ENCODE measurements at regions not wholly inside any gene's neighbourhood (a gene's known extent, or its start where the extent isn't known, plus 50 kb on each side); places are given as distances from the start of the nearest gene placed in this dataset.
"Not testable (repeated sequence)": the region's sequence is repeated elsewhere in the genome, so short reads cannot be mapped to it uniquely, and the experiment has no call there.

DNA sequence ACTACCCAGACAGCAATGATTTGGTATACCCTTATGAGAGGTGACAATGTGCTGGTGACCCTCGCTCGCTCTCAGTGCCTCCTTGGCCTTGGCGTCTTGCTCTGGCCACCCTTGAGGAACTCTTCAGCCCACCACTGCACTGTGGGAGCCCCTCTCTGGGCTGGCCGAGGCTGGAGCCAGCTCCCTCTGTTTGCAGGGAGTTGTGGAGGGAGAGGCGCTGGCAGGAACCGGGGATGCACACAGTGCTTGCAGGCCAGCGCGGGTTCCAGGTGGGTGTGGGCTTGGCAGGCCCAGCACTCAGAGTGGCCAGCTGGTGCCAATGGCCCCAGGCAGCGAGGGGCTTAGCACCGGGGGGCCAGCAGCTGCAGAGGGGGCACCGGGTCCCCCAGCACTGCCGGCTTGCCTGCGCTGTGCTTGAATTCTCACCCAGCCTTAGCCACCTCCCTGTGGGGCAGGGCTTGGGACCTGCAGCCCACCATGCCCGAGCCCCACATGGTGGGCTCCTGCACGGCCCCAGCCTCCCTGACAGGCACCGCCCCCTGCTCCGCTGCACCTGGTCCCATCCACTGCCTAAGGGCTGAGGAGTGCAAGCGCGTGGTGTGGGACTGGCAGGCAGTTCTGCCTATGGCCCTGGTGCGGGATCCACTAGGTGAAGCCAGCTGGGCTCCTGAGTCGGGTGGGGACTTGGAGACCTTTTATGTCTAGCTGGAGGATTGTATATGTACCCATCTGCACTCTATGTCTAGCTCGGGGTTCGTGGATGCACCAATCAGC is 857.0 kb upstream of the IGFBP7 start:
- H3K27me3 ChIP-seq (ENCODE audit: control insufficient read depth, insufficient read depth, low read length) = no peaks in the 10 kb centered on the region
- H3K4me3 ChIP-seq (ENCODE audit: low read length) = no peak overlapping the region
- no peak overlapping the region for H3K27ac ChIP-seq (ENCODE audit: low read depth, low read length)
- no peak overlapping the region for H3K9ac ChIP-seq (ENCODE audit: low read length)
- no peaks in the 10 kb centered on the region for H3K36me3 ChIP-seq (ENCODE audit: control insufficient read depth, insufficient read depth, low read length)
- no peaks in the 10 kb centered on the region for H3K4me1 ChIP-seq (ENCODE audit: control insufficient read depth, insufficient read depth, low read length)

DNA sequence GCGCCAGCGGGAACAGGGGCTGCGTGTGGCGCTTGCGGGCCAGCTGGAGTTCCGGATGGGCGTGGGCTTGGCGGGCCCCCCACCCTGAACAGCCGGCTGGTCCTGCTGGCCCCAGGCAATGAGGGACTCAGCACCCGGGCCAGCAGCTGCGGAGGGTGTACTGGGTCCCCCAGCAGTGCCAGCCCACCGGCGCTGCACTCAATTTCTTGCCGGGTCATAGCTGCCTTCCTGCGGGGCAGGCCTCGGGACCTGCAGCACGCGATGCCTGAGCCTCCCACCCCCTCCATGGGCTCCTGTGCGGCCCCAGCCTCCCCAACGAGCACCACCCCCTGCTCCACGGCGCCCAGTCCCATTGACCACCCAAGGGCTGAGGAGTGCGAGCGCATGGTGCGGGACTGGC is 855.2 kb upstream of the IGFBP7 start:
- not testable (repeated sequence) for H3K36me3 ChIP-seq (ENCODE audit: control insufficient read depth, insufficient read depth, low read length); H3K27ac ChIP-seq (ENCODE audit: low read depth, low read length); H3K9ac ChIP-seq (ENCODE audit: low read length); H3K27me3 ChIP-seq (ENCODE audit: control insufficient read depth, insufficient read depth, low read length); H3K4me3 ChIP-seq (ENCODE audit: low read length); H3K4me1 ChIP-seq (ENCODE audit: control insufficient read depth, insufficient read depth, low read length)

DNA sequence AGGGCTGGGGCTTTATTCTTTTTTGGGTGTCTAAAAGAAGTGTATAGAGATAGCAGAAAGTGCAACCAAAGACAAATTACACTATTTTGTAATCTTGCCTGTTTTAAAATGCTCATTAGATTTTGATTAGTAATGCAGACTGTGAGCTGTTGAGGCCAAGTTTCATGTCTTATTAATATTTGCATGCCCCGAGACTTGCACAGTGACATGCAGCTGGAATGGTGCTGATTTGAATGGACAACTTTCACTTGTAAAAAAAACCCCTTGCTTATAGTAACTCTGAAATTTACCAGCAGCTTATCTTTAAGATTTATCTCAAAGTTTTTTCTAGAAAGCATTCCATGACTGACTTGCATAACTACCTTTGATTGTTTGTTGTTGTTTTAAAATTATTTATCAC is 835.1 kb upstream of the IGFBP7 start:
- no peak overlapping the region for H3K27ac ChIP-seq (ENCODE audit: low read depth, low read length)
- H3K27me3 ChIP-seq (ENCODE audit: control insufficient read depth, insufficient read depth, low read length) = no peaks in the 10 kb centered on the region
- no peak overlapping the region for H3K9ac ChIP-seq (ENCODE audit: low read length)
- no peaks in the 10 kb centered on the region for H3K4me1 ChIP-seq (ENCODE audit: control insufficient read depth, insufficient read depth, low read length)
- no peaks in the 10 kb centered on the region for H3K36me3 ChIP-seq (ENCODE audit: control insufficient read depth, insufficient read depth, low read length)
- H3K4me3 ChIP-seq (ENCODE audit: low read length) = no peak overlapping the region

DNA sequence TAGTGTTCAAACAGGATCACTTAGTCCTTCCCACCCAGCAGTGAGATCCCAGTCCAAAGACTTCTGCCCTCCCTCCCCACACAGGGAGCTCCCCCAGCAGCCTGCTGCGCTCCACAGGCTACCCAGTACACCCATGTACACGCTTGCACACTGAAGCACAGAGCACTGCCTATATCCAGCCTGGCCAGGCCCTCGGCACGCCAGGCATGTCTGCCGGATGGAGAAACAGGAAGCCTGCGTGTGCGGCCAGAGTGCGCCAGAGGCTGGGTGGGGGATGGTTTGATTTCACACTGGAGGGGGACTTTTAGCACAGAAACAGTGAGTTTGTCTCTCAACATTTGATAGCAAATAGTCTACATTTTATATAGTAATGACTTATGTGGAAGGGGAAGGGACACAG is 833.5 kb upstream of the IGFBP7 start:
- no peaks in the 10 kb centered on the region for H3K36me3 ChIP-seq (ENCODE audit: control insufficient read depth, insufficient read depth, low read length)
- no peaks in the 10 kb centered on the region for H3K4me1 ChIP-seq (ENCODE audit: control insufficient read depth, insufficient read depth, low read length)
- H3K27me3 ChIP-seq (ENCODE audit: control insufficient read depth, insufficient read depth, low read length) = no peaks in the 10 kb centered on the region
- H3K9ac ChIP-seq (ENCODE audit: low read length) = no peak overlapping the region
- H3K27ac ChIP-seq (ENCODE audit: low read depth, low read length) = no peak overlapping the region
- no peak overlapping the region for H3K4me3 ChIP-seq (ENCODE audit: low read length)

DNA sequence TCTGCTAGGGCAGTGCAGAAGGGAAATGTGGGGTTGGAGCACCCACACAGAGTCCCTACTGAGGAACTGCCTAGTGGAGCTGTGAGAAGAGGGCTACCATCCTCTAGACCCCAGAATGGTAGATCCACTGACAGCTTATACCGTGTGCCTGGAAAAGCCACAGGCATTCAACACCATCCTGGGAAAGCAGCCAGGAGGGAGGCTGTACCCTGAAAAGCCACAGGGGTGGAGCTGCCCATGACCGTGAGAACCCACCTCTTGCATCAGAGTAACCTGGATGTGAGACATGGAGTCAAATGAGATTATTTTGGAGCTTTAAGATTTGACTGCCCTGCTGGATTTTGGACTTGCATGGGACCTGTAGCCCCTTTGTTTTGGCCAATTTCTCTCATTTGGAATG is 827.1 kb upstream of the IGFBP7 start:
- not testable (repeated sequence) for H3K9ac ChIP-seq (ENCODE audit: low read length); H3K4me3 ChIP-seq (ENCODE audit: low read length); H3K27me3 ChIP-seq (ENCODE audit: control insufficient read depth, insufficient read depth, low read length); H3K36me3 ChIP-seq (ENCODE audit: control insufficient read depth, insufficient read depth, low read length); H3K4me1 ChIP-seq (ENCODE audit: control insufficient read depth, insufficient read depth, low read length); H3K27ac ChIP-seq (ENCODE audit: low read depth, low read length)

DNA sequence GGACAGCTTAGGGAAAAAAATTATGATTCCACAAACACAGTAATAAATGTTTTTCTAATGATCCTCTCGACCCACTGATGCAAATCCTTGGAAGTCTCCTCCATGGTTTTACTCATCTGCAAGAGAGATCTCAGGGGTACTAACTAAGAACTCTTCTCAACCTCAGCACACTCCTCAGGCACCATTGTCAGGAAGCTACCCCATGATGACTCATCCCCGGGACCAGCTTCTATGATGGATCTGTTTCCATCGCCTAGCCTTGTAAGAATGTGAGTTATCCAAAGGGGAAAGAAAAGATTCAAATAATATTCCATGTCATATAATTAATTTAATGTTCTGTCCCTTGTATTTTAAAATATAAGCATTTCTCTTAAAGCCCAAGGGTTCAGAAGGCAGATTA is 816.1 kb upstream of the IGFBP7 start:
- Histone ChIP-seq H3K4me1 (ENCODE audit: control insufficient read depth, insufficient read depth, low read length) (no peaks in the 10 kb centered on the region), H3K27ac (ENCODE audit: low read depth, low read length) (no peak overlapping the region), H3K36me3 (ENCODE audit: control insufficient read depth, insufficient read depth, low read length) (no peaks in the 10 kb centered on the region), H3K9ac (ENCODE audit: low read length) (no peak overlapping the region), H3K27me3 (ENCODE audit: control insufficient read depth, insufficient read depth, low read length) (no peaks in the 10 kb centered on the region), H3K4me3 (ENCODE audit: low read length) (no peak overlapping the region)

DNA sequence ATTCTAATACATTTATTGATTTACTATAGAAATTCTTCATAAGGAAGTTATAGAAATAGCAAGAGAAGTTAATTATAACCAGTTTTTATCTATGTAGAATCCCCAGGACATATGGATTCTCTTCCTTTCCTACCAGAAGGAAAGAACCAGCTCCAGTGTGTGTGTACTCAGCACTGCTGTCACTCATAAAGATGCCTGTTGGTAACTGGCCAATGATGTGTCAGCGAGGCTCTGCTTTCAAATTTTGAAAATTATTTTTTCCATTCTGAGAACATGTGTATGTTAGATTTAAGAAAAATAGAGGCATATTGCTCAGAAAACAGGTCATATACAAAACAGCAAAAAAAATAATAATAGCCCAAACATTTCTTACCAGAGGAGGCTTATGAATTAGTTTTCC is 814.8 kb upstream of the IGFBP7 start:
- Histone ChIP-seq H3K4me3 (ENCODE audit: low read length) (no peak overlapping the region), H3K27me3 (ENCODE audit: control insufficient read depth, insufficient read depth, low read length) (no peaks in the 10 kb centered on the region), H3K4me1 (ENCODE audit: control insufficient read depth, insufficient read depth, low read length) (no peaks in the 10 kb centered on the region), H3K9ac (ENCODE audit: low read length) (no peak overlapping the region), H3K27ac (ENCODE audit: low read depth, low read length) (no peak overlapping the region), H3K36me3 (ENCODE audit: control insufficient read depth, insufficient read depth, low read length) (no peaks in the 10 kb centered on the region)

DNA sequence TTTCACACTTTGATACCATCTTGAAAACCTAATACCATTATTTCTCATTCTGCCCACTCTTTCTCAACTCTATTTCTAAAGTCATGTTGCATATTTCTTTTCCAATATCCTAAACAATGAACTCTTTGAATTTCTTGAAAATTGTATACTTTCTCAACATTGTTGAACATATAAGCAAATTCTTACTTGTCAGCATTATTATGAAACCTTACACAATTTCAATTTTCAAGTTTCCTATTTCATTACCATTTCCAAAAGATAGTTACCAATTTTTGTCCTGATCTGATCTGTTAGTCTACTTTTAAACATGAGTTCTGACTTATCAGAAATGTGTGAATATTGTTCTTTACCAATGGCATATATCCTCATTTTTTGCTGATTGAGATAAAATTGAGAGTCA is 806.3 kb upstream of the IGFBP7 start:
- Histone ChIP-seq H3K4me3 (ENCODE audit: low read length) (no peak overlapping the region), H3K4me1 (ENCODE audit: control insufficient read depth, insufficient read depth, low read length) (no peaks in the 10 kb centered on the region), H3K27me3 (ENCODE audit: control insufficient read depth, insufficient read depth, low read length) (no peaks in the 10 kb centered on the region), H3K36me3 (ENCODE audit: control insufficient read depth, insufficient read depth, low read length) (no peaks in the 10 kb centered on the region), H3K27ac (ENCODE audit: low read depth, low read length) (no peak overlapping the region), H3K9ac (ENCODE audit: low read length) (no peak overlapping the region)

DNA sequence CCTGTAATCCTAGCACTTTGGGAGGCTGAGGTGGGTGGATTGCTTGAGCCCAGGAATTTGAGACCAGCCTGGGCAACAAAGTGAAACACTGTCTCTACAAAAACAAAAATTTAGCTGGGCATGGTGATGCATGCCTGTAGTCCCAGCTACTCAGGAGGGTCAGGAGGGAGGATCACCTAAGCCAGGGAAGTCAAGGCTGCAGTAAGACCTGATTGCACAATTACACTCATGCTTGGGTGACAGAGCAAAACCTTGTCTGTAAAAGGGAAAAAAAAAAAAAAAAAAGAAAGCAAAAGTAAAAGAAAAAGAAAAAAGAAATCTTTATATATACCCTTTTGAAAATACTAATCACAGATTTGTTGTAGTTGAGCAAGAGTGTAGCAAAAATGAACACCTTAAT is 801.0 kb upstream of the IGFBP7 start:
- Histone ChIP-seq H3K27ac (ENCODE audit: low read depth, low read length) (no peak overlapping the region), H3K4me1 (ENCODE audit: control insufficient read depth, insufficient read depth, low read length) (no peaks in the 10 kb centered on the region), H3K36me3 (ENCODE audit: control insufficient read depth, insufficient read depth, low read length) (no peaks in the 10 kb centered on the region), H3K27me3 (ENCODE audit: control insufficient read depth, insufficient read depth, low read length) (no peaks in the 10 kb centered on the region), H3K9ac (ENCODE audit: low read length) (no peak overlapping the region), H3K4me3 (ENCODE audit: low read length) (no peak overlapping the region)

DNA sequence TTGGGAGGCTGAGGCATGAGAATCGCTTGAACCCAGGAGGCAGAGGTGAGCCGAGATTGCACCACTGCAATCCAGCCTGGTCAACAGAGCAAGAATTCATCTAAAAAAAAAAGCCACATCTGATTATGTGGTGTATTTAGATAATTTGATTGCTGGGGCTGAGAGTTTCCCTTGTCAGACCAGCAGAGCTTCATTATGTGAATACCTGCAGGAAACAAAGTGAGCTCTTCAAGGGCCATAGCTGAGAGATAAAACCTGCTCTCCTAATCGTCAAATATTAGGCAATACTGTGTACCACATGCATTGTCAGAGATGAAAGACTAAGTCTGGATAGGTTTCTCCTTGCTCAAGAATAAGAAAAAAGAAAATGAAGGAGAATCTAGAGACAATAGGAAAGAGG is 800.0 kb upstream of the IGFBP7 start:
- no peaks in the 10 kb centered on the region for H3K36me3 ChIP-seq (ENCODE audit: control insufficient read depth, insufficient read depth, low read length)
- no peak overlapping the region for H3K27ac ChIP-seq (ENCODE audit: low read depth, low read length)
- H3K4me1 ChIP-seq (ENCODE audit: control insufficient read depth, insufficient read depth, low read length) = no peaks in the 10 kb centered on the region
- no peaks in the 10 kb centered on the region for H3K27me3 ChIP-seq (ENCODE audit: control insufficient read depth, insufficient read depth, low read length)
- no peak overlapping the region for H3K9ac ChIP-seq (ENCODE audit: low read length)
- H3K4me3 ChIP-seq (ENCODE audit: low read length) = no peak overlapping the region

DNA sequence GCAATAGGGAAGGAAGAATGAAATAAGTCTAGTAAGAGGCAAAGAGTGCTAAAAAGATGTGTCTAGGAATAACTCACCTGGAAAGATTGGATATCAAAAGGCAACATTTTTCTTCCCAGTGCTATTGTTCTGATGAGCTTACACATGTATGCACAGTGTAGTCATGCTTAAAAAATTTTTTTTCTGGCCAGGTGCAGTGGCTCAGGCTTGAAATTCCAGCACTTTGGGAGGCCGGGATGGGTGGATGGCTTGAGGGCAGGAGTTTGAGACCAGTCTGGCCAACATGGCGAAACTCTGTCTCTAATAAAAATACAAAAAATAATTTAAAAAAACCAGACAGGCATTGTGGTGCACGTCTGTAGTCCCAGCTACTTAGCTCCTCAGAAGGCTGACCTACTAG is 795.8 kb upstream of the IGFBP7 start:
- Histone ChIP-seq H3K36me3 (ENCODE audit: control insufficient read depth, insufficient read depth, low read length) (no peaks in the 10 kb centered on the region), H3K4me1 (ENCODE audit: control insufficient read depth, insufficient read depth, low read length) (no peaks in the 10 kb centered on the region), H3K27me3 (ENCODE audit: control insufficient read depth, insufficient read depth, low read length) (no peaks in the 10 kb centered on the region), H3K9ac (ENCODE audit: low read length) (no peak overlapping the region), H3K27ac (ENCODE audit: low read depth, low read length) (no peak overlapping the region), H3K4me3 (ENCODE audit: low read length) (no peak overlapping the region)

DNA sequence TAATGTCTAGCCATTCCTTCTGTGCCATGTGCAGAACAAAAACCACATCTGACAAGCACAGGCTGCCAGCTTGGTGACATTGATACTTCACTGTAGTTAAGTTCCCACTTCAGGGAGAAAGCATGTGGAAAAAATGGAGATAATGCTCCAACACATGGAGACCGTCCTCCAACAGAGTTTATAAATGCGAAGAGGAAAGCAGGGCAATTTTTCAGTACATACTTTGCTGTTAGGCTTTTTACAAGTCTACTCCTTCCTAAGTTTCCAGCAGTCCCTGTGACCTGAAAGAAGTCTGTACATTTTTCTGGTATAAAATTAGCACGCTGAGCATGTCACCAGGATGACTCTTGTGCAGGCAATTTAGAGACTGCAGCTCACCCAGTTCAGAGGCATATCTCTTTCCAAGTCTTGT is 766.9 kb upstream of the IGFBP7 start:
- H3K9ac ChIP-seq (ENCODE audit: low read length) = no peak overlapping the region
- no peak overlapping the region for H3K27ac ChIP-seq (ENCODE audit: low read depth, low read length)
- no peak overlapping the region for H3K4me3 ChIP-seq (ENCODE audit: low read length)
- H3K27me3 ChIP-seq (ENCODE audit: control insufficient read depth, insufficient read depth, low read length) = no peaks in the 10 kb centered on the region
- no peaks in the 10 kb centered on the region for H3K36me3 ChIP-seq (ENCODE audit: control insufficient read depth, insufficient read depth, low read length)
- no peaks in the 10 kb centered on the region for H3K4me1 ChIP-seq (ENCODE audit: control insufficient read depth, insufficient read depth, low read length)

DNA sequence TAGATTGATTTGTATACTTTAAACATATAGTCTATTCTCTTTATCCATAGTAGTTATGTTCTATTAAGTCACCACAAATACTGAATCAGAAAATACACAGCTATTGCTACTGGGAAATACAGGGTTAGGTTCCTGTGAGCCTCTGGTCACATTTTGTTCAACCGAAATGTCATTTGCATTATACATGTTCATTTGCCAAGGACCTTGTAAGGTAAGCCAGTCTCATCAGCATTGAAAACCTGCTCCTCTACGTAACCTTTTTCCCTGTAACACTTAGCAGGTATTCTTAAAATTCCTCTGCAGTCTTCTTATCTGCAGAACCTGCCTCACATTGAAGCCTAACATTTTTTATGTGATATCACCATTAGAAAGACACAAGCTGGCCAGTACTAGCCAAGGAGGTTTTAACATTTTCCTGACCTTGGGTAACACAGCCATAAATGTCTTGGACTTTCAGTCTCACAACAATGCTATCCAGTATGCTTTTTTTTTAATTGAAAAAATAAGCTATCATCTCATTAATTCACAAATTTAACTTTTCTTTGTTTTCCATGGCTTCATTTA is 765.7 kb upstream of the IGFBP7 start:
- Histone ChIP-seq H3K27me3 (ENCODE audit: control insufficient read depth, insufficient read depth, low read length) (no peaks in the 10 kb centered on the region), H3K36me3 (ENCODE audit: control insufficient read depth, insufficient read depth, low read length) (no peaks in the 10 kb centered on the region), H3K4me3 (ENCODE audit: low read length) (no peak overlapping the region), H3K9ac (ENCODE audit: low read length) (no peak overlapping the region), H3K27ac (ENCODE audit: low read depth, low read length) (no peak overlapping the region), H3K4me1 (ENCODE audit: control insufficient read depth, insufficient read depth, low read length) (no peaks in the 10 kb centered on the region)

Measured in rectal smooth muscle tissue (tissue), 1 donor.